SK-N-SH treated with all-trans-retinoic acid at 6 μM for 48 hours (cell line): ENCODE measurements at regions not wholly inside any gene's neighbourhood (a gene's known extent, or its start where the extent isn't known, plus 50 kb on each side); places are given as distances from the start of the nearest gene placed in this dataset.

Experiments
- ARNTL ChIP-seq: fragments of 450-650 bp; formaldehyde crosslinking; IDR thresholded peaks from 2 replicates; pipeline ENCODE4 v1.5.0; 2020; ENCODE audit warnings: low read depth, mild to moderate bottlenecking, moderate library complexity, borderline replicate concordance
- CSDC2 ChIP-seq: fragments of 250-450 bp; sonication (Bioruptor Pico); IDR thresholded peaks from 2 replicates; pipeline ENCODE4 v1.5.0; 2020; ENCODE audit warnings: mild to moderate bottlenecking, moderate library complexity
- CSRNP3 ChIP-seq: fragments of 250-450 bp; sonication (Bioruptor Pico); IDR thresholded peaks from 2 replicates; pipeline ENCODE4 v1.5.1; 2021; ENCODE audit warnings: mild to moderate bottlenecking, moderate library complexity
- ESRRG ChIP-seq: fragments of 250-450 bp; sonication (Bioruptor Pico); IDR thresholded peaks from 2 replicates; pipeline ENCODE4 v1.6.1; 2021; ENCODE audit warnings: mild to moderate bottlenecking
- ISL1 ChIP-seq: fragments of 250-450 bp; sonication (Bioruptor Pico); IDR thresholded peaks from 2 replicates; pipeline ENCODE4 v2.1.2; 2022; ENCODE audit warnings: mild to moderate bottlenecking, moderate library complexity
- OSR1 ChIP-seq: fragments of 250-450 bp; sonication (Bioruptor Pico); IDR thresholded peaks from 2 replicates; pipeline ENCODE4 v1.8.0; 2022; ENCODE audit warnings: moderate library complexity, mild to moderate bottlenecking, inconsistent platforms
- PPARA ChIP-seq: fragments of 250-450 bp; sonication (Bioruptor Pico); IDR thresholded peaks from 2 replicates; pipeline ENCODE4 v1.5.0; 2020; ENCODE audit warnings: mild to moderate bottlenecking, borderline replicate concordance
- TOX ChIP-seq: fragments of 250-450 bp; sonication (Bioruptor Pico); IDR thresholded peaks from 2 replicates; pipeline ENCODE4 v1.8.0; 2021; ENCODE audit warnings: mild to moderate bottlenecking, moderate library complexity, borderline replicate concordance
- ZC3H10 ChIP-seq: fragments of 250-450 bp; sonication (Bioruptor Pico); IDR thresholded peaks from 2 replicates; pipeline ENCODE4 v1.5.1; 2021; ENCODE audit warnings: mild to moderate bottlenecking, moderate library complexity
- ZFP30 ChIP-seq: fragments of 450-650 bp; formaldehyde crosslinking; IDR thresholded peaks from 2 replicates; pipeline ENCODE4 v1.5.0; 2022; ENCODE audit warnings: mild to moderate bottlenecking, moderate library complexity
- ZNF8 ChIP-seq: fragments of 450-650 bp; formaldehyde crosslinking; IDR thresholded peaks from 2 replicates; pipeline ENCODE4 v1.5.0; 2020; ENCODE audit warnings: mild to moderate bottlenecking, moderate library complexity
- TF ChIP-seq, protein P1 (sequence below): fragments of 250-450 bp; sonication (Bioruptor Pico); IDR thresholded peaks from 2 replicates; pipeline ENCODE4 v1.8.0; 2020; ENCODE audit warnings: mild to moderate bottlenecking, moderate library complexity, borderline replicate concordance

DNA sequence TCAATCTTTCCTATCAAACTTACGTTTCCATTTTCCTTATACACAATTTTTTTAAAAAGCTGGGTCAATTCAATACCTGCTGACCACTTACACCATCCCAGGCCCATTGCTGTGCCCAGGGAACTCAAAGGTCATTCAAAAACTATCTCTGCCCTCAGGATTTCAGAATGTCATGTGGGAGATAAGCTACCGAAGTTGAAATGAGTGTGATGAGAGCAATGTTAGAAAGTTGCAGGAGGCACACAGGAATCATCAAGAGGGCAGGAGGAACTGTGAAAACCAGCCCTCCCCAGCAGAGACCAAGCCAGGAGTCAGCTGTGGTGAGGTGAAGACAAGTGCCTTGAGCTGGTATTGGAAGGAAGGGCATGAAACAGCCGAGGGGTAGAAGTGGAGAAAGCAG lies 195.9 kb downstream of the HS3ST3A1 start:
- TF ChIP-seq CSRNP3 (CRISPR knock-in tag) (no peak), CSDC2 (no peak), ZFP30 (no peak), OSR1 (CRISPR knock-in tag) (no peak), TOX (CRISPR knock-in tag) (no peak), ZNF8 (CRISPR knock-in tag) (no peak), ISL1 (CRISPR knock-in tag) (no peak), PPARA (CRISPR knock-in tag) (no peak), ARNTL (CRISPR knock-in tag) (no peak), ESRRG (CRISPR knock-in tag) (no peak), ZC3H10 (CRISPR knock-in tag) (no peak)
- TF ChIP-seq, protein P1, sequence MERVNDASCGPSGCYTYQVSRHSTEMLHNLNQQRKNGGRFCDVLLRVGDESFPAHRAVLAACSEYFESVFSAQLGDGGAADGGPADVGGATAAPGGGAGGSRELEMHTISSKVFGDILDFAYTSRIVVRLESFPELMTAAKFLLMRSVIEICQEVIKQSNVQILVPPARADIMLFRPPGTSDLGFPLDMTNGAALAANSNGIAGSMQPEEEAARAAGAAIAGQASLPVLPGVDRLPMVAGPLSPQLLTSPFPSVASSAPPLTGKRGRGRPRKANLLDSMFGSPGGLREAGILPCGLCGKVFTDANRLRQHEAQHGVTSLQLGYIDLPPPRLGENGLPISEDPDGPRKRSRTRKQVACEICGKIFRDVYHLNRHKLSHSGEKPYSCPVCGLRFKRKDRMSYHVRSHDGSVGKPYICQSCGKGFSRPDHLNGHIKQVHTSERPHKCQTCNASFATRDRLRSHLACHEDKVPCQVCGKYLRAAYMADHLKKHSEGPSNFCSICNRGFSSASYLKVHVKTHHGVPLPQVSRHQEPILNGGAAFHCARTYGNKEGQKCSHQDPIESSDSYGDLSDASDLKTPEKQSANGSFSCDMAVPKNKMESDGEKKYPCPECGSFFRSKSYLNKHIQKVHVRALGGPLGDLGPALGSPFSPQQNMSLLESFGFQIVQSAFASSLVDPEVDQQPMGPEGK (CRISPR knock-in tag), result no peak
